GM19324 (cell line): ENCODE measurements at regions not wholly inside any gene's neighbourhood (a gene's known extent, or its start where the extent isn't known, plus 50 kb on each side); places are given as distances from the start of the nearest gene placed in this dataset.

Experiments used
- ATAC-seq: cut with Tn5 transposase; IDR thresholded peaks from one replicate; pipeline ENCODE4 v1.9.1; 2021; ENCODE audit warnings: mild to moderate bottlenecking, moderate library complexity; ENCODE audit not compliant: unreplicated experiment, low FRiP score

- ATAC-seq = no peak
These were observed 68.6 kb upstream of the POU3F1 start for GRCh38 chr1:38115226-38115625.

- no peak for ATAC-seq
These were observed 67.8 kb upstream of the POU3F1 start for GRCh38 chr1:38114241-38115026.

GRCh38 chr1:38113159-38113666 is 66.6 kb upstream of the POU3F1 start:
- ATAC-seq = no peak

GRCh38 chr1:38111589-38111988 is 65.0 kb upstream of the POU3F1 start:
- no peak for ATAC-seq

GRCh38 chr1:38105267-38105666 is 58.7 kb upstream of the POU3F1 start:
- no peak for ATAC-seq

- ATAC-seq = no peak
These were observed 56.0 kb upstream of the POU3F1 start for GRCh38 chr1:38102636-38103035.

GRCh38 chr1:38101037-38101785 is 54.6 kb upstream of the POU3F1 start:
- ATAC-seq = no peak

GRCh38 chr1:38098101-38098847 is 51.7 kb upstream of the POU3F1 start:
- no peak for ATAC-seq

- ATAC-seq = no peak
These were observed 50.8 kb upstream of the POU3F1 start for GRCh38 chr1:38097284-38097898.
